Transverse colon (tissue), 3 donors: ENCODE measurements at regions not wholly inside any gene's neighbourhood (a gene's known extent, or its start where the extent isn't known, plus 50 kb on each side); places are given as distances from the start of the nearest gene placed in this dataset.

ENCODE experiments used
- CTCF ChIP-seq, 5 experiments: fragments of 200-600 bp in 3 of 5; fragments of 450-650 bp in 2 of 5; sonication (generic) in 3 of 5; IDR thresholded peaks; 1 replicate in 2 of 5; 2 replicates in 3 of 5; pipeline ENCODE4 v1.5.1; 2016 to 2017; ENCODE audit warnings: antibody characterized with exemption in 5 of 5, inconsistent platforms in 3 of 5, mild to moderate bottlenecking in 2 of 5, moderate library complexity in 1 of 5
- POLR2A ChIP-seq: fragments of 450-650 bp; IDR thresholded peaks from one replicate; pipeline ENCODE4 v1.6.1; 2016; ENCODE audit warnings: antibody characterized with exemption, mild to moderate bottlenecking, moderate library complexity

- TF ChIP-seq CTCF (IDR thresholded peaks at IDR 0.05): no peak
- TF ChIP-seq POLR2A: no peak
Measured at GRCh38 chr2:66957677-66958076, 439.5 kb upstream of the ETAA1 start.
